ENCODE measurements at regions not wholly inside any gene's neighbourhood (a gene's known extent, or its start where the extent isn't known, plus 50 kb on each side); places are given as distances from the start of the nearest gene placed in this dataset.

GRCh38 chr17:20944014-20944865, 98.6 kb downstream of the USP22 start:
- TF ChIP-seq CTCF (conservative IDR thresholded peaks at IDR 0.05; ENCODE audit: low read depth, low read length) (peak; percentile 84), EZH2phosphoT487 (IDR thresholded peaks at IDR 0.05; ENCODE audit: borderline replicate concordance, low read length) (no peak)
